ENCODE measurements at regions not wholly inside any gene's neighbourhood (a gene's known extent, or its start where the extent isn't known, plus 50 kb on each side); places are given as distances from the start of the nearest gene placed in this dataset.
"Not testable (repeated sequence)": the region's sequence is repeated elsewhere in the genome, so short reads cannot be mapped to it uniquely, and the experiment has no call there.

DNA sequence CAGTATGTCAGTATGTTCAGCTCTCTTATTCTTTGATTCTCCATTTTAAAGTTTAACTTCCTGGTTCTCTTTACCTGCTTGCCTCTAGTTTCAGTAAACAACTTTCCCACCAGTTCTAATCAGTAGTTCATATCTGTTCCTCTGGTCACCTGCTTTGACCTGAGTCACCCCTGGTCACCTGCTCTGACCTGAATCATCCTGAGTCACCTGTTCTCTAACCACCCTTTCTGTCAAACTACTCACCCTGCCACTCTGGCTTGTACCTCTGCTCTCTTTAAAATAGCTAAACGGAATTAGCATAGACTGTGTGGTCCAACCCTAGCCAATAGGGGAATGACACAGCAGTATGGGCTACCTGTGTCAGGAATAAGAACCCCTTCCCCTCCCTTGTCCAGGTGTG, 62.0 kb upstream of the NREP start:
- DNase-seq (ENCODE audit: low spot score), result not testable (repeated sequence)

DNA sequence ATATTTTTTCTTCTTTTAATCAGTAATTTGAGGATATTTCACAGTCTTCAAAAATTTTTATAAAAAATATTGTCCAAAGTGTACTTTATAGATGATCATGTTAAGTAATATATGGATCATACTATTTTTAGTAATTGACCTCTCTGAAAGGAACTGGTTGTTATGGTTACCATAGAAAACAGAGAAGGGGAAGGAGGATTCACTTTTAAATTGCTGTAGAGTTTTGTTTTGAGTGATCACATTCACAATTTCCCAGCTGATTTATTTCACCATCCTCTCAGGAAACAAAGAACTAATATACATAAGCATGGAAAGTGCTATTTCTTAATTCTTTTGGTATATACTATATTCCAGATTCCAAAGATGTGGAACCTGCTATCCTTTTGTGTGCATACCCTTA, 56.5 kb upstream of the NREP start:
- no peak for DNase-seq (ENCODE audit: low spot score)

DNA sequence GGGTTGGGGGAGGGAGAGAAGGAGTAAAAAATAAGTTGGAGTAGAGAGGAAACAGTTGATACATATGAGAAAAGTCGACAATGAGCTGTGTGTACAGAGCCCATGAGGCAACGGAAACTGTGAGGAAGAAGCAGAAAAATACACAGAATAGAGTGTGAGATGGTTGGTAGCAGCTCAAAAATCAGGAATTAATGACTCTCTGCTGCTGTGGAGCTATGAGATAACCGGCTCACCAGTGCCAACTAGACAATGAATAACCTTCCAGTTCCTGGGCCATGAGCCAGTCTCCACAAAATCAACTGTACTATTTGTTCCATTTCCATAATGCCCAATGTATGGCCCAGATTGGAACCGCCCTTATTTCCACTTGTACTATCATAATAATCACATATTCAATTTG, 53.1 kb upstream of the NREP start:
- no peak for DNase-seq (ENCODE audit: low spot score)

Data from activated CD4-positive, alpha-beta T cell treated with anti-CD3 and anti-CD28 coated beads, Interleukin-2, Interleukin-4, amounts not matched to agents 100 ng/mL and 50 ng/mL, durations not matched to agents 16 hours and 8 hours (primary cell).